ENCODE measurements at regions not wholly inside any gene's neighbourhood (a gene's known extent, or its start where the extent isn't known, plus 50 kb on each side); places are given as distances from the start of the nearest gene placed in this dataset.

GRCh38 chr1:219105893-219106292 lies 67.8 kb upstream of the LYPLAL1 start:
- no peak for DNase-seq
- TF ChIP-seq CTCF (IDR thresholded peaks at IDR 0.05), result no peak
- H3K27ac Mint-ChIP-seq, result no peak overlapping the region
- no peaks in the 10 kb centered on the region for H3K9me3 Mint-ChIP-seq
- H3K4me3 Mint-ChIP-seq, result no peak overlapping the region
- no peaks in the 10 kb centered on the region for H3K4me1 Mint-ChIP-seq
- H3K36me3 Mint-ChIP-seq (ENCODE audit: low read depth), result no peaks in the 10 kb centered on the region
- no peaks in the 10 kb centered on the region for H3K27me3 Mint-ChIP-seq (ENCODE audit: low read depth, poor library complexity)

GRCh38 chr1:219109424-219110018 lies 64.2 kb upstream of the LYPLAL1 start:
- H3K36me3 Mint-ChIP-seq (ENCODE audit: low read depth), result peaks cover 5% of the 10 kb centered on the region
- no peaks in the 10 kb centered on the region for H3K4me1 Mint-ChIP-seq
- H3K27me3 Mint-ChIP-seq (ENCODE audit: low read depth, poor library complexity), result peaks cover 6% of the 10 kb centered on the region
- no peak for DNase-seq
- TF ChIP-seq CTCF (IDR thresholded peaks at IDR 0.05), result no peak
- H3K9me3 Mint-ChIP-seq, result peaks cover 15% of the 10 kb centered on the region
- H3K27ac Mint-ChIP-seq, result no peak overlapping the region
- H3K4me3 Mint-ChIP-seq, result no peak overlapping the region

- H3K4me1 Mint-ChIP-seq, result no peaks in the 10 kb centered on the region
- no peak overlapping the region for H3K4me3 Mint-ChIP-seq
- H3K27me3 Mint-ChIP-seq (ENCODE audit: low read depth, poor library complexity), result peaks cover 6% of the 10 kb centered on the region
- H3K9me3 Mint-ChIP-seq, result peaks cover 15% of the 10 kb centered on the region
- H3K36me3 Mint-ChIP-seq (ENCODE audit: low read depth), result peaks cover 5% of the 10 kb centered on the region
- TF ChIP-seq CTCF (IDR thresholded peaks at IDR 0.05), result no peak
- H3K27ac Mint-ChIP-seq, result no peak overlapping the region
- DNase-seq, result no peak
Measured at GRCh38 chr1:219113261-219113660, 60.4 kb upstream of the LYPLAL1 start.

GRCh38 chr1:219114014-219114413 lies 59.7 kb upstream of the LYPLAL1 start:
- no peak for DNase-seq
- Mint-ChIP-seq H3K27me3 (ENCODE audit: low read depth, poor library complexity) (peaks cover 6% of the 10 kb centered on the region), H3K4me1 (no peaks in the 10 kb centered on the region), H3K36me3 (ENCODE audit: low read depth) (peaks cover 5% of the 10 kb centered on the region), H3K4me3 (no peak overlapping the region), H3K27ac (no peak overlapping the region), H3K9me3 (peaks cover 15% of the 10 kb centered on the region)
- TF ChIP-seq CTCF (IDR thresholded peaks at IDR 0.05), result no peak

- H3K36me3 Mint-ChIP-seq (ENCODE audit: low read depth), result no peaks in the 10 kb centered on the region
- no peak overlapping the region for H3K4me3 Mint-ChIP-seq
- no peak for TF ChIP-seq CTCF (IDR thresholded peaks at IDR 0.05)
- no peak overlapping the region for H3K27ac Mint-ChIP-seq
- no peak for DNase-seq
- no peaks in the 10 kb centered on the region for H3K27me3 Mint-ChIP-seq (ENCODE audit: low read depth, poor library complexity)
- H3K4me1 Mint-ChIP-seq, result peaks cover 18% of the 10 kb centered on the region
- no peaks in the 10 kb centered on the region for H3K9me3 Mint-ChIP-seq
Measured at GRCh38 chr1:219119839-219120238, 53.8 kb upstream of the LYPLAL1 start.
